NCI-H1105 treated with DMSO at 0.1 percent for 48 hours (cell line): ENCODE measurements at regions not wholly inside any gene's neighbourhood (a gene's known extent, or its start where the extent isn't known, plus 50 kb on each side); places are given as distances from the start of the nearest gene placed in this dataset.

Source experiments
- DNase-seq: peaks from one replicate; lab custom pipeline; 2025; lab: John Stamatoyannopoulos, UW

- DNase-seq: no peak
These were observed 335.0 kb upstream of the TSHZ2 start for GRCh38 chr20:52637201-52637600.

- DNase-seq: no peak
These were observed 340.7 kb upstream of the TSHZ2 start for GRCh38 chr20:52631469-52631868.

- DNase-seq: no peak
These were observed 342.0 kb upstream of the TSHZ2 start for GRCh38 chr20:52630138-52630537.

GRCh38 chr20:52624281-52624680 lies 347.9 kb upstream of the TSHZ2 start:
- DNase-seq: no peak

GRCh38 chr20:52622081-52622480 lies 350.1 kb upstream of the TSHZ2 start:
- DNase-seq: no peak

- DNase-seq: no peak
These were observed 350.8 kb upstream of the TSHZ2 start for GRCh38 chr20:52621401-52621800.

- no peak for DNase-seq
These were observed 352.5 kb upstream of the TSHZ2 start for GRCh38 chr20:52619671-52620070.

- DNase-seq: no peak
These were observed 353.1 kb upstream of the TSHZ2 start for GRCh38 chr20:52619101-52619500.

- DNase-seq: no peak
These were observed 355.5 kb upstream of the TSHZ2 start for GRCh38 chr20:52616629-52617028.

GRCh38 chr20:52614051-52614863 lies 357.9 kb upstream of the TSHZ2 start:
- no peak for DNase-seq

GRCh38 chr20:52612046-52612632 lies 360.0 kb upstream of the TSHZ2 start:
- no peak for DNase-seq

- DNase-seq: no peak
These were observed 361.4 kb upstream of the TSHZ2 start for GRCh38 chr20:52610749-52611148.

- no peak for DNase-seq
These were observed 370.7 kb upstream of the TSHZ2 start for GRCh38 chr20:52601295-52601971.

- no peak for DNase-seq
These were observed 375.9 kb upstream of the TSHZ2 start for GRCh38 chr20:52596256-52596655.

- no peak for DNase-seq
These were observed 376.6 kb upstream of the TSHZ2 start for GRCh38 chr20:52595518-52595917.

GRCh38 chr20:52593654-52594053 lies 378.5 kb upstream of the TSHZ2 start:
- no peak for DNase-seq

GRCh38 chr20:52592567-52592966 lies 379.6 kb upstream of the TSHZ2 start:
- no peak for DNase-seq

- DNase-seq: no peak
These were observed 382.1 kb upstream of the TSHZ2 start for GRCh38 chr20:52590100-52590499.

- no peak for DNase-seq
These were observed 382.8 kb upstream of the TSHZ2 start for GRCh38 chr20:52589251-52589812.

GRCh38 chr20:52586660-52587059 lies 385.5 kb upstream of the TSHZ2 start:
- DNase-seq: no peak

GRCh38 chr20:52585333-52585732 lies 386.8 kb upstream of the TSHZ2 start:
- DNase-seq: no peak

- no peak for DNase-seq
These were observed 387.0 kb upstream of the ZFP64 start for GRCh38 chr20:52578559-52578958.

GRCh38 chr20:52577696-52578095 lies 386.1 kb upstream of the ZFP64 start:
- no peak for DNase-seq
